CD4-positive, alpha-beta T cell treated with Interferon alpha-2 for 1 hour (primary cell): ENCODE measurements at regions not wholly inside any gene's neighbourhood (a gene's known extent, or its start where the extent isn't known, plus 50 kb on each side); places are given as distances from the start of the nearest gene placed in this dataset.
"Not testable (repeated sequence)": the region's sequence is repeated elsewhere in the genome, so short reads cannot be mapped to it uniquely, and the experiment has no call there.

Source experiments
- DNase-seq, 2 donors: peaks; one replicate each; pipeline ENCODE4 v3.0.0-alpha.2; 2020 to 2022

- DNase-seq = no peak
These were observed 1249.4 kb upstream of the IGFBP7 start for GRCh38 chr4:58359590-58359989.

- DNase-seq = no peak
These were observed 1247.8 kb upstream of the IGFBP7 start for GRCh38 chr4:58357947-58358346.

- DNase-seq = no peak
These were observed 1214.9 kb upstream of the IGFBP7 start for GRCh38 chr4:58325070-58325469.

GRCh38 chr4:58313444-58313843 lies 1203.3 kb upstream of the IGFBP7 start:
- DNase-seq = no peak

GRCh38 chr4:58303456-58303855 lies 1193.3 kb upstream of the IGFBP7 start:
- no peak for DNase-seq

GRCh38 chr4:58301376-58301999 lies 1191.3 kb upstream of the IGFBP7 start:
- no peak for DNase-seq

- no peak for DNase-seq
These were observed 1176.2 kb upstream of the IGFBP7 start for GRCh38 chr4:58286335-58286734.

- not testable (repeated sequence) for DNase-seq
These were observed 1170.7 kb upstream of the IGFBP7 start for GRCh38 chr4:58280928-58281327.

- no peak for DNase-seq
These were observed 1165.7 kb upstream of the IGFBP7 start for GRCh38 chr4:58275856-58276255.

GRCh38 chr4:58274553-58274952 lies 1164.4 kb upstream of the IGFBP7 start:
- DNase-seq = no peak

- DNase-seq = no peak
These were observed 1162.1 kb upstream of the IGFBP7 start for GRCh38 chr4:58272311-58272710.

GRCh38 chr4:58265734-58266133 lies 1155.5 kb upstream of the IGFBP7 start:
- DNase-seq = no peak

- DNase-seq = no peak
These were observed 1151.3 kb upstream of the IGFBP7 start for GRCh38 chr4:58261526-58261925.

- DNase-seq = no peak
These were observed 1144.1 kb upstream of the IGFBP7 start for GRCh38 chr4:58254291-58254690.

- DNase-seq = no peak
These were observed 1142.5 kb upstream of the IGFBP7 start for GRCh38 chr4:58252656-58253055.

GRCh38 chr4:58247792-58248191 lies 1137.6 kb upstream of the IGFBP7 start:
- DNase-seq = no peak

- DNase-seq = no peak
These were observed 1115.3 kb upstream of the IGFBP7 start for GRCh38 chr4:58225460-58225859.

GRCh38 chr4:58219179-58219578 lies 1109.0 kb upstream of the IGFBP7 start:
- DNase-seq = no peak

- DNase-seq = no peak
These were observed 1106.3 kb upstream of the IGFBP7 start for GRCh38 chr4:58216461-58216860.

- DNase-seq = no peak
These were observed 1104.2 kb upstream of the IGFBP7 start for GRCh38 chr4:58214376-58214775.

- DNase-seq = no peak
These were observed 1099.4 kb upstream of the IGFBP7 start for GRCh38 chr4:58209551-58209950.

GRCh38 chr4:58209001-58209400 lies 1098.8 kb upstream of the IGFBP7 start:
- no peak for DNase-seq

- no peak for DNase-seq
These were observed 1095.5 kb upstream of the IGFBP7 start for GRCh38 chr4:58205446-58206235.

- no peak for DNase-seq
These were observed 1082.0 kb upstream of the IGFBP7 start for GRCh38 chr4:58192217-58192616.

- DNase-seq = no peak
These were observed 1080.9 kb upstream of the IGFBP7 start for GRCh38 chr4:58191109-58191508.
